K562 (cell line): ENCODE measurements at regions not wholly inside any gene's neighbourhood (a gene's known extent, or its start where the extent isn't known, plus 50 kb on each side); places are given as distances from the start of the nearest gene placed in this dataset.

Experiments used
- ATAC-seq: fragments of 200-7000 bp; cut with Tn5 transposase; 3 replicates; pipeline ENCODE4 v1.9.1; 2020; ENCODE audit warnings: moderate library complexity
- BruUV-seq: library from RNA; stranded (reverse); fragments of 400-500 nt; replicated peaks from 2 replicates; lab custom pipeline; 2021; lab: Mats Ljungman, UMichigan
- CTCF ChIA-PET: fragments of 300-600 bp; formaldehyde crosslinking; extraction: SDS; loops from one replicate; lab custom pipeline; 2021; ENCODE audit warnings: low intra/inter-chr PET ratio; lab: Yijun Ruan, JAX
- POLR2A ChIA-PET: fragments of 300-600, 350-650 bp; sonication (Branson Sonifier 250); formaldehyde crosslinking; extraction: SDS; loops from one replicate; lab custom pipeline; 2021; ENCODE audit warnings: antibody characterized with exemption, inconsistent platforms; lab: Yijun Ruan, JAX
- DNase-seq, 4 experiments: peaks; one replicate each; pipeline versions ENCODE4 v3.0.0 to v3.0.0-alpha.2; 2011 to 2018; ENCODE audit warnings: low spot score in 3 of 4, mixed read lengths in 3 of 4; ENCODE audit errors: extremely low read depth in 1 of 4
- FAIRE-seq: peaks from 2 replicates; lab custom pipeline; 2011; peaks lifted over from hg19 to GRCh38; lab: Jason Lieb, UNC
- H2AFZ ChIP-seq: 2 replicates; pipeline ENCODE4 v1.6.0; 2011; ENCODE audit warnings: low read depth, low read length, control low read depth, inconsistent platforms
- H3K27ac ChIP-seq: fragments of 200-600 bp; 3 replicates; pipeline ENCODE4 v1.8.0; 2011; ENCODE audit warnings: low read depth, mild to moderate bottlenecking, control low read depth, inconsistent platforms, low read length, moderate library complexity, mixed read lengths; ENCODE audit errors: extremely low read depth
- H3K27me3 ChIP-seq, 2 experiments: fragments of 300-600 bp in 1 of 2; 2 replicates in 1 of 2; 3 replicates in 1 of 2; pipeline versions ENCODE4 v1.6.0 to v1.8.0; 2011; ENCODE audit warnings: inconsistent platforms in 2 of 2, low read length in 2 of 2, mild to moderate bottlenecking in 1 of 2, mixed read lengths in 1 of 2, moderate library complexity in 1 of 2; ENCODE audit not compliant: control insufficient read depth in 2 of 2, insufficient read depth in 2 of 2
- H3K36me3 ChIP-seq: fragments of 300-600 bp; 3 replicates; pipeline ENCODE4 v1.8.0; 2011; ENCODE audit warnings: mild to moderate bottlenecking, low read length, inconsistent platforms; ENCODE audit not compliant: control insufficient read depth, insufficient read depth
- H3K4me1 ChIP-seq, 2 experiments: fragments of 200-600 bp in 1 of 2; replicated peaks in 1 of 2; 2 replicates in 1 of 2; 3 replicates in 1 of 2; pipeline versions ENCODE4 v1.5.1 to v1.8.0; 2011; ENCODE audit warnings: inconsistent platforms in 2 of 2, low read length in 2 of 2, mild to moderate bottlenecking in 1 of 2, mixed read lengths in 1 of 2, moderate library complexity in 1 of 2; ENCODE audit not compliant: control insufficient read depth in 2 of 2, insufficient read depth in 2 of 2
- H3K4me2 ChIP-seq: 2 replicates; pipeline ENCODE4 v1.6.1; 2011; ENCODE audit warnings: low read length, control low read depth, inconsistent platforms, mixed read lengths; ENCODE audit not compliant: insufficient read depth
- H3K4me3 ChIP-seq: fragments of 200-600 bp; sonication (generic), shearing (Covaris generic); 2 replicates; pipeline ENCODE4 v1.5.1; 2016; ENCODE audit warnings: control low read depth, inconsistent platforms
- H3K79me2 ChIP-seq: fragments of 200-600 bp; 3 replicates; pipeline ENCODE4 v1.8.0; 2011; ENCODE audit warnings: low read length, inconsistent platforms; ENCODE audit not compliant: control insufficient read depth, insufficient read depth
- H3K9ac ChIP-seq, 2 experiments: 2 replicates each; pipeline versions ENCODE4 v1.6.0 to v1.6.1; 2011; ENCODE audit warnings: low read depth in 2 of 2, low read length in 2 of 2, control low read depth in 1 of 2, inconsistent platforms in 1 of 2, mild to moderate bottlenecking in 1 of 2, mixed read lengths in 1 of 2; ENCODE audit not compliant: insufficient read depth in 1 of 2
- H3K9me1 ChIP-seq: one replicate; pipeline ENCODE4 v1.6.0; 2011; ENCODE audit warnings: inconsistent platforms, mild to moderate bottlenecking, low read length, moderate library complexity; ENCODE audit not compliant: control insufficient read depth, insufficient read depth
- H3K9me3 ChIP-seq: replicated peaks from 2 replicates; pipeline ENCODE4 v1.5.1; 2011; ENCODE audit warnings: low read depth, low read length, inconsistent platforms; ENCODE audit not compliant: control insufficient read depth, insufficient read depth
- H4K20me1 ChIP-seq: replicated peaks from 2 replicates; pipeline ENCODE4 v1.6.1; 2011; ENCODE audit warnings: low read length, inconsistent platforms, mixed read lengths; ENCODE audit not compliant: control insufficient read depth, insufficient read depth
- ATF2 ChIP-seq: sonication (generic); formaldehyde crosslinking; IDR thresholded peaks from 2 replicates; pipeline ENCODE4 v1.8.1; 2022; ENCODE audit warnings: missing genetic modification reagents
- FOXK1 ChIP-seq: sonication (generic); formaldehyde crosslinking; IDR thresholded peaks from 2 replicates; pipeline ENCODE4 v1.8.0; 2022; ENCODE audit warnings: missing genetic modification reagents, mild to moderate bottlenecking, borderline replicate concordance
- HDAC6 ChIP-seq: IDR thresholded peaks from 2 replicates; pipeline ENCODE4 v1.6.1; 2012; ENCODE audit warnings: low read depth, mild to moderate bottlenecking, control low read depth, inconsistent platforms, low read length, moderate library complexity
- HLTF ChIP-seq: fragments of 450-650 bp; IDR thresholded peaks from 2 replicates; pipeline ENCODE4 v1.6.1; 2016
- IRF2 ChIP-seq: sonication (generic); formaldehyde crosslinking; IDR thresholded peaks from 2 replicates; pipeline ENCODE4 v1.8.1; 2022; ENCODE audit warnings: mild to moderate bottlenecking, missing genetic modification reagents
- KDM1A ChIP-seq, 2 experiments: fragments of 450-650 bp; IDR thresholded peaks; 2 replicates each; pipeline ENCODE4 v1.6.1; 2016; ENCODE audit warnings: mild to moderate bottlenecking in 2 of 2
- MBD2 ChIP-seq: sonication (generic); IDR thresholded peaks from 2 replicates; pipeline ENCODE4 v1.6.1; 2016; ENCODE audit warnings: low read depth, borderline replicate concordance
- SP2 ChIP-seq: IDR thresholded peaks from 2 replicates; pipeline ENCODE4 v1.6.1; 2011; ENCODE audit warnings: mild to moderate bottlenecking, low read depth, low read length, moderate library complexity; ENCODE audit not compliant: poor library complexity, severe bottlenecking; ENCODE audit errors: extremely low read depth
- ZBED1 ChIP-seq: IDR thresholded peaks from 2 replicates; pipeline ENCODE4 v1.6.1; 2014
- ZC3H11A ChIP-seq: IDR thresholded peaks from 2 replicates; pipeline ENCODE4 v1.6.1; 2012; ENCODE audit warnings: low read depth, low read length, improper control_type of control experiment
- ZNF316 ChIP-seq: fragments of 450-650 bp; IDR thresholded peaks from 2 replicates; pipeline ENCODE4 v1.6.1; 2016
- WGBS: fragments of 100-300 bp; shearing (Covaris generic); methylation state at CpG from one replicate; pipeline ENCODE4 v1.1.6; 2016; ENCODE audit warnings: low coverage, mixed read lengths; ENCODE audit not compliant: insufficient coverage; ENCODE audit errors: missing lambda C conversion rate; 5-methylcytosine and 5-hydroxymethylcytosine counted together
- in situ Hi-C: fragments of 300-500 bp; cut with MboI; formaldehyde crosslinking; loops from 4 replicates; pipeline ENCODE4 v1.15.0; 2018; ENCODE audit warnings: inconsistent platforms, mixed read lengths
- intact Hi-C: fragments of 100-400 bp; cut with micrococcal nuclease; formaldehyde crosslinking; loops from 2 replicates; pipeline ENCODE4 v1.14.2; 2022

- H3K9ac ChIP-seq = no peak overlapping the region
- no peaks in the 10 kb centered on the region for H3K9me1 ChIP-seq
- in situ Hi-C loops = no loop called here
- no peaks in the 10 kb centered on the region for H3K79me2 ChIP-seq
- 0% methylated on average over 3 of the region's 3 CpGs for WGBS
- H3K27me3 ChIP-seq = no peaks in the 10 kb centered on the region
- H3K27ac ChIP-seq = no peak overlapping the region
- no peaks in the 10 kb centered on the region for H3K4me1 ChIP-seq
- no peak for ATAC-seq
- H3K9me3 ChIP-seq = no peaks in the 10 kb centered on the region
- no peaks in the 10 kb centered on the region for H3K36me3 ChIP-seq
- intact Hi-C loops = no loop called here
- ChIA-PET POLR2A (no interaction called here), CTCF (no interaction called here)
- H3K4me3 ChIP-seq = no peak overlapping the region
- no peak overlapping the region for H2AFZ ChIP-seq
- TF ChIP-seq HDAC6 (no peak), ATF2 (no peak), ZBED1 (no peak), IRF2 (CRISPR knock-in tag) (no peak), MBD2 (no peak), HLTF (no peak), ZC3H11A (no peak), KDM1A (IDR thresholded peaks at IDR 0.05) (no peak), SP2 (no peak), FOXK1 (CRISPR knock-in tag) (no peak), ZNF316 (no peak)
- DNase-seq = no peak
- H3K4me2 ChIP-seq = no peak overlapping the region
- no TSS peak for BruUV-seq
- H4K20me1 ChIP-seq = no peaks in the 10 kb centered on the region
- FAIRE-seq = no peak
These were observed 764.5 kb upstream of the TENM3 start for GRCh38 chr4:181478656-181479055.
